ENCODE measurements at regions not wholly inside any gene's neighbourhood (a gene's known extent, or its start where the extent isn't known, plus 50 kb on each side); places are given as distances from the start of the nearest gene placed in this dataset.

- TF ChIP-seq CTCF (IDR thresholded peaks at IDR 0.05) (no peak), POLR2A (IDR thresholded peaks at IDR 0.05) (no peak)
- intact Hi-C loops (cut with DNase I; ENCODE audit: low total_unique reads) = no loop called here
- no peak overlapping the region for H3K4me3 ChIP-seq (ENCODE audit: low read depth, poor library complexity, severe bottlenecking)
- 73 to 74% methylated on average over 5 of the region's 5 CpGs for WGBS, 2 donors
- no peak for DNase-seq (ENCODE audit: low spot score in 2 of 2)
Measured at GRCh38 chr15:36414670-36415069, 164.8 kb upstream of the CDIN1 start.

GRCh38 chr15:36415643-36416042 lies 163.8 kb upstream of the CDIN1 start:
- H3K4me3 ChIP-seq (ENCODE audit: low read depth, poor library complexity, severe bottlenecking) = no peak overlapping the region
- intact Hi-C loops (cut with DNase I; ENCODE audit: low total_unique reads) = no loop called here
- TF ChIP-seq CTCF (IDR thresholded peaks at IDR 0.05) (no peak), POLR2A (IDR thresholded peaks at IDR 0.05) (no peak)
- no peak for DNase-seq (ENCODE audit: low spot score in 2 of 2)
- WGBS, 2 donors = 88 to 95% methylated on average over 1 of the region's 1 CpG

GRCh38 chr15:36422631-36423030 lies 156.8 kb upstream of the CDIN1 start:
- DNase-seq (ENCODE audit: low spot score in 2 of 2) = no peak
- no peak for TF ChIP-seq CTCF (IDR thresholded peaks at IDR 0.05)
- no peak for TF ChIP-seq POLR2A (IDR thresholded peaks at IDR 0.05)
- WGBS, 2 donors = 86 to 87% methylated on average over 2 of the region's 2 CpGs
- intact Hi-C loops (cut with DNase I; ENCODE audit: low total_unique reads) = no loop called here
- no peak overlapping the region for H3K4me3 ChIP-seq (ENCODE audit: low read depth, poor library complexity, severe bottlenecking)

- 78 to 82% methylated on average over 4 of the region's 4 CpGs for WGBS, 2 donors
- DNase-seq (ENCODE audit: low spot score in 2 of 2) = no peak
- TF ChIP-seq CTCF (IDR thresholded peaks at IDR 0.05) = no peak
- TF ChIP-seq POLR2A (IDR thresholded peaks at IDR 0.05) = no peak
- intact Hi-C loops (cut with DNase I; ENCODE audit: low total_unique reads) = no loop called here
- no peak overlapping the region for H3K4me3 ChIP-seq (ENCODE audit: low read depth, poor library complexity, severe bottlenecking)
Measured at GRCh38 chr15:36426691-36427090, 152.7 kb upstream of the CDIN1 start.

- intact Hi-C loops (cut with DNase I; ENCODE audit: low total_unique reads) = no loop called here
- WGBS, 2 donors = 52 to 64% methylated on average over 4 of the region's 4 CpGs
- no peak overlapping the region for H3K4me3 ChIP-seq (ENCODE audit: low read depth, poor library complexity, severe bottlenecking)
- peak in 1 of 2 donors; percentile 28 for DNase-seq (ENCODE audit: low spot score in 2 of 2)
- TF ChIP-seq CTCF (IDR thresholded peaks at IDR 0.05) (no peak), POLR2A (IDR thresholded peaks at IDR 0.05) (no peak)
Measured at GRCh38 chr15:36428102-36428845, 151.2 kb upstream of the CDIN1 start.

- intact Hi-C loops (cut with DNase I; ENCODE audit: low total_unique reads) = no loop called here
- no peak overlapping the region for H3K4me3 ChIP-seq (ENCODE audit: low read depth, poor library complexity, severe bottlenecking)
- TF ChIP-seq CTCF (IDR thresholded peaks at IDR 0.05) (no peak), POLR2A (IDR thresholded peaks at IDR 0.05) (no peak)
- DNase-seq (ENCODE audit: low spot score in 2 of 2) = no peak
- WGBS, 2 donors = 88 to 91% methylated on average over 2 of the region's 2 CpGs
Measured at GRCh38 chr15:36429707-36430106, 149.7 kb upstream of the CDIN1 start.

Measured in lower leg skin (tissue), 4 donors.